ENCODE measurements at regions not wholly inside any gene's neighbourhood (a gene's known extent, or its start where the extent isn't known, plus 50 kb on each side); places are given as distances from the start of the nearest gene placed in this dataset.

DNA sequence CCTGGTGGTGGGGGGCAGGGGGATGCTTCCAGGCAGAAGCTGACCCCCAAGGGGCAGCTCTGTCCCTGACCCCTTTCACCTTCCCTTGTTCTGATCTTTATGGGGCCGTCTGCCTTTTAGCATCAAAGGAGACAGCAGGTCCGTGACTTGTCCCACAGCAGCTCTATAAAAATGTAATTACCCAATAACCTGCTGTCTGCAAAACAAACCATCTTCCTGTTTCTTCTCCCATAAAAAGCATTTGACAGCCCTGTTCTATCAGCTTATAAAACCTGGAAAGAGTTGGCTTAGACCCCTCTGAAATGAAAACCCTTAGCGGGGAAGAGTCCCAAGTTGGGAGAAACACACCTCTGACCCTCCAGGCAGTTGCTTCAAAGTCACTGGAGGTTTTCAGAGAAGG lies 416.9 kb downstream of the MED13L start:
- TF ChIP-seq CTCF (IDR thresholded peaks at IDR 0.05) = no peak
- DNase-seq (ENCODE audit: low spot score) = no peak
- no peak for ATAC-seq (ENCODE audit: low FRiP score)

GRCh38 chr12:115859231-115859630 lies 418.3 kb downstream of the MED13L start:
- DNase-seq (ENCODE audit: low spot score) = no peak
- ATAC-seq (ENCODE audit: low FRiP score) = no peak
- TF ChIP-seq CTCF (IDR thresholded peaks at IDR 0.05) = no peak

- DNase-seq (ENCODE audit: low spot score) (no peak), ATAC-seq (ENCODE audit: low FRiP score) (no peak)
- no peak for TF ChIP-seq CTCF (IDR thresholded peaks at IDR 0.05)
Observed at GRCh38 chr12:115857923-115858322, 419.6 kb downstream of the MED13L start.

DNA sequence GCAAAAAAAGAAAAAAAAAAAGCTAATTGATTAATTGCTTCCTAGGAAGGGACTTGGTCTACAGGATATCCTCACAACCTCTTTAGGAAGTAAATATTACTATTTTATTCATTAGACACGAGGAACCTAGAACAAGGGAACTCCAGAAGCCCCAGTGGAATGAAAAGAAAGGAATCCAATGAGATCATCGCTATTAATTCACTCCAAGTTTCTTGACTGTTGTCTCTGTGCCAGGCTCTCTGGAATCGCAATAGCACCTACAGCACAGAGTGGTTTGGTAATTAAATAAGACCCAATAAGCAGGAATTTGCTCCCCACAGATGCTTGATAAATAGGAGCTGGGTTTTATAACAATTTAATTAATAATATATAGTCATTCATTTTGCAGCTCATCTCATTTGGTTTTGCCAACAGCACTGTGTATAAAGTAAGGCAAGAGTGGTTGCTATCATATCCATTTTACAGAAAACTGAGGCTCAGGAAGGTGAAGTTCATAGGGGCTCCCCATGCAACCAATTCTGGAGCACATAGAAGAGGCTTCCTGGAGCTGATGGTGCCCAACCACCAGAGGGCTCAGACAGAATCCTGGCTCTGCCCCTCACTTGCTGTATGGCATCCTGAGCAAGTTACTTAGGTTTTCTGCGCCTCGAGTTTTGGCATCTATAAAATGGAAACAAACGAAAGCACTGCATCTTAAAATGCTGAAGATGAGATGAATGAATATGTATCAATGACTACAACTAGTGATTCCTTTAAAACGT lies 420.2 kb downstream of the MED13L start:
- ATAC-seq (ENCODE audit: low FRiP score) (no peak), DNase-seq (ENCODE audit: low spot score) (no peak)
- no peak for TF ChIP-seq CTCF (IDR thresholded peaks at IDR 0.05)

DNA sequence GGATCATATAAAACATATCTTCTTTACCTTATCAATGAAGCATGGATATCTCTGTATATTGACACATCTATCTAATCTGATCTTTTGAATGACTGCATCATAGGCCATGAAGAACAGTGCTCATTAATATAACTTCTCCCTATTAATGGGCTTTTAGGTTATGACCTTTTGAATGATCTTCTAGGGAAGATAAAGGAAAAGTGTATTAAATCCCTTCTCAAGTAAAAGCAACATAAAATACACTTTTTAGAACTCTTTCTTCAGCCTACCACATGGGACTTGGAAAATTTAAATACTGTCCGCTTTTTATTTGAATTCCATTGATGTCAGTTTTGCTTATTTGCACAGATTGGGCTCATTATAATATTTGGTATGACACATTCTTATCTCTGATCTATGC lies 425.4 kb downstream of the MED13L start:
- ATAC-seq (ENCODE audit: low FRiP score) (no peak), DNase-seq (ENCODE audit: low spot score) (no peak)
- TF ChIP-seq CTCF (IDR thresholded peaks at IDR 0.05) = no peak

- DNase-seq (ENCODE audit: low spot score) = no peak
- no peak for ATAC-seq (ENCODE audit: low FRiP score)
- no peak for TF ChIP-seq CTCF (IDR thresholded peaks at IDR 0.05)
Observed at GRCh38 chr12:115850957-115851356, 426.5 kb downstream of the MED13L start.

- no peak for TF ChIP-seq CTCF (IDR thresholded peaks at IDR 0.05)
- no peak for DNase-seq (ENCODE audit: low spot score)
- no peak for ATAC-seq (ENCODE audit: low FRiP score)
Observed at GRCh38 chr12:115849262-115849943, 428.1 kb downstream of the MED13L start.

Data from omental fat pad (tissue), 3 donors.